Lower leg skin (tissue), 3 donors: ENCODE measurements at regions not wholly inside any gene's neighbourhood (a gene's known extent, or its start where the extent isn't known, plus 50 kb on each side); places are given as distances from the start of the nearest gene placed in this dataset.

Experiments
- POLR2A ChIP-seq, 2 donors: fragments of 450-650 bp; IDR thresholded peaks; one replicate each; pipeline ENCODE4 v1.6.1; 2016 to 2017; ENCODE audit warnings: antibody characterized with exemption in 2 of 2, mild to moderate bottlenecking in 1 of 2, moderate library complexity in 1 of 2
- TF ChIP-seq, protein P1 (sequence below), 3 donors: fragments of 450-650 bp; IDR thresholded peaks; one replicate each; pipeline ENCODE4 v1.5.1; 2016; ENCODE audit warnings: antibody characterized with exemption in 3 of 3, mild to moderate bottlenecking in 3 of 3, moderate library complexity in 2 of 3

- TF ChIP-seq, protein P1, sequence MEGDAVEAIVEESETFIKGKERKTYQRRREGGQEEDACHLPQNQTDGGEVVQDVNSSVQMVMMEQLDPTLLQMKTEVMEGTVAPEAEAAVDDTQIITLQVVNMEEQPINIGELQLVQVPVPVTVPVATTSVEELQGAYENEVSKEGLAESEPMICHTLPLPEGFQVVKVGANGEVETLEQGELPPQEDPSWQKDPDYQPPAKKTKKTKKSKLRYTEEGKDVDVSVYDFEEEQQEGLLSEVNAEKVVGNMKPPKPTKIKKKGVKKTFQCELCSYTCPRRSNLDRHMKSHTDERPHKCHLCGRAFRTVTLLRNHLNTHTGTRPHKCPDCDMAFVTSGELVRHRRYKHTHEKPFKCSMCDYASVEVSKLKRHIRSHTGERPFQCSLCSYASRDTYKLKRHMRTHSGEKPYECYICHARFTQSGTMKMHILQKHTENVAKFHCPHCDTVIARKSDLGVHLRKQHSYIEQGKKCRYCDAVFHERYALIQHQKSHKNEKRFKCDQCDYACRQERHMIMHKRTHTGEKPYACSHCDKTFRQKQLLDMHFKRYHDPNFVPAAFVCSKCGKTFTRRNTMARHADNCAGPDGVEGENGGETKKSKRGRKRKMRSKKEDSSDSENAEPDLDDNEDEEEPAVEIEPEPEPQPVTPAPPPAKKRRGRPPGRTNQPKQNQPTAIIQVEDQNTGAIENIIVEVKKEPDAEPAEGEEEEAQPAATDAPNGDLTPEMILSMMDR (IDR thresholded peaks at IDR 0.05) = no peak
- TF ChIP-seq POLR2A (IDR thresholded peaks at IDR 0.05) = no peak
Measured at GRCh38 chr12:24066865-24067264, 117.4 kb upstream of the SOX5 start.
